ENCODE measurements at regions not wholly inside any gene's neighbourhood (a gene's known extent, or its start where the extent isn't known, plus 50 kb on each side); places are given as distances from the start of the nearest gene placed in this dataset.
"Not testable (repeated sequence)": the region's sequence is repeated elsewhere in the genome, so short reads cannot be mapped to it uniquely, and the experiment has no call there.

GRCh38 chr1:104057219-104057898 is 307.7 kb downstream of the AMY1C start:
- H3K27ac Mint-ChIP-seq; H3K36me3 Mint-ChIP-seq (ENCODE audit: low read depth); POLR2A ChIA-PET; H3K4me3 Mint-ChIP-seq; CTCF ChIA-PET; DNase-seq; H3K4me1 Mint-ChIP-seq; H3K27me3 Mint-ChIP-seq: not testable (repeated sequence)
- H3K9me3 Mint-ChIP-seq: peaks cover 11% of the 10 kb centered on the region

- H3K27ac Mint-ChIP-seq; CTCF ChIA-PET; H3K9me3 Mint-ChIP-seq; H3K36me3 Mint-ChIP-seq (ENCODE audit: low read depth); POLR2A ChIA-PET; H3K4me3 Mint-ChIP-seq; DNase-seq; H3K4me1 Mint-ChIP-seq; H3K27me3 Mint-ChIP-seq: not testable (repeated sequence)
Observed at GRCh38 chr1:104061637-104062036, 311.9 kb downstream of the AMY1C start.

DNA sequence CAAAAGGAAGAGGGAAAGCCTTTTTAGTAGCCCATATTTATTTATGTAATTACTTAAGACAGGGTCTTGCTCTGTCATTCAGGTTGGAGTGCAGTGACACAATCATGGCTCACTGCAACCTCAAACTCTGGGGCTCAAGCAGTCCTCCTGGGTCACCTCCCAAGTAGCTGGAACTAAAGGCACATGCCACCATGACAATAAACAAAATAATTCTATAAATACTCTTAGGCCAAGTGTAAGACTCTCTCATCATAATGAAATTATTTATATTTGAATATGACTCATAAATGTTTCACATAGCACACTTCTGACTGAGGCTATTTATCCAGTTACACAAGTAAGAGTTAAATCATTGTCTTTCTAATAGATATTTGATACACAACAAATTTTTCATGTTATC is 314.7 kb downstream of the AMY1C start:
- Mint-ChIP-seq H3K36me3 (ENCODE audit: low read depth) (no peaks in the 10 kb centered on the region), H3K4me1 (no peaks in the 10 kb centered on the region)

DNA sequence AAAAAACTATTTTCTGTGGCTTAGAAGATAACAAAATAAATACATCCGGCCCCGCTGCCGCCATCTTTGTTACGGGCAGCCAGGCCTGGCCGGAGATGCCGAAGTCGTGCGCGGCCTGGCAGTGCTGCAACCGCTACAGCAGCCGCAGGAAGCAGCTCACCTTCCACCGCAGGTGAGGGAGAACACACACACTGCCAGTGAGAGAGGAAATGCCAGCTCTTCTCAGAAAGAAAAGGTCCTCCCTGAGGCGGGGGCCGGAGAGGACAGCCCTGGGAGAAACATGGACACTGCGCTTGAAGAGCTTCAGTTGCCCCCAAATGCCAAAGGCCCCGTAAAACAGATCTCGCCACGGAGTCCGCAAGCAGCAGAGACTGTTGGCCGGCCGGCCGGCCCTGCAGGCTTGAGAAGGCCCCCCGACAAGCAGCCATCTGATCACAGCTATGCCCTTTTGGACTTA is 323.2 kb downstream of the AMY1C start:
- no peaks in the 10 kb centered on the region for H3K27me3 Mint-ChIP-seq
- no peaks in the 10 kb centered on the region for H3K36me3 Mint-ChIP-seq (ENCODE audit: low read depth)
- ChIA-PET POLR2A (interaction anchor here (0.6 kb wide), 1 partner anchor 23 kb away, joined by 3 read pairs; no protein-coding TSS in a partner anchor), CTCF (no interaction called here)
- H3K27ac Mint-ChIP-seq: no peak overlapping the region
- no peak for DNase-seq
- H3K9me3 Mint-ChIP-seq: peaks cover 10% of the 10 kb centered on the region
- no peaks in the 10 kb centered on the region for H3K4me1 Mint-ChIP-seq
- no peak overlapping the region for H3K4me3 Mint-ChIP-seq

More for the DNA sequence above, 314.7 kb downstream of the AMY1C start:
- Mint-ChIP-seq H3K9me3 (peaks cover 2% of the 10 kb centered on the region), H3K27me3 (no peaks in the 10 kb centered on the region), H3K27ac (no peak overlapping the region), H3K4me3 (no peak overlapping the region)
- ChIA-PET POLR2A (no interaction called here), CTCF (no interaction called here)
- no peak for DNase-seq

GRCh38 chr1:104073463-104073902 is 323.8 kb downstream of the AMY1C start:
- CTCF ChIA-PET: no interaction called here
- Mint-ChIP-seq H3K27me3 (no peaks in the 10 kb centered on the region), H3K4me1 (no peaks in the 10 kb centered on the region), H3K4me3 (no peak overlapping the region), H3K27ac (no peak overlapping the region), H3K36me3 (ENCODE audit: low read depth) (no peaks in the 10 kb centered on the region), H3K9me3 (peaks cover 10% of the 10 kb centered on the region)
- DNase-seq: no peak
- POLR2A ChIA-PET: no interaction called here

DNA sequence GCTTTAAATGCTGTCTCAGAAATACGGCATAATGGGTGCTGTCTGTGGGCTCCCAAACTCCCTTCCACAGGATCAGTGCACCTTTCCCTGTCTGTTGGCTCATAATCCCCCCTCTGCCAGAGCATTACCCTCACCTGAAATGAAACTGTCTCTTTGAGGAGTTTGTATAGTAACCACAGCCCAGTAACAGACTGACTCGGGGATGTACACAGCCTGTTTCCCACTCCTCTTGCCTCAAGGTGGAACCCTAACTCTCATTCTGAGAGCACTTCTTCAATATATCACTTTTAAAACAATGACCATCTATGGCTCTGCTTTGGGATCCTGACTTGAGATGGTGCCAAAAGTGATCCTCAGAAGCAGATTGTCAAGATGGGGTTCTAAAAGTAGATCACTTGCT is 332.5 kb downstream of the AMY1C start:
- POLR2A ChIA-PET: no interaction called here
- Mint-ChIP-seq H3K27me3 (no peaks in the 10 kb centered on the region), H3K36me3 (ENCODE audit: low read depth) (no peaks in the 10 kb centered on the region), H3K27ac (no peak overlapping the region), H3K9me3 (no peaks in the 10 kb centered on the region), H3K4me1 (no peaks in the 10 kb centered on the region), H3K4me3 (no peak overlapping the region)
- CTCF ChIA-PET: no interaction called here
- no peak for DNase-seq

- H3K27me3 Mint-ChIP-seq: no peaks in the 10 kb centered on the region
- no peaks in the 10 kb centered on the region for H3K36me3 Mint-ChIP-seq (ENCODE audit: low read depth)
- no peaks in the 10 kb centered on the region for H3K4me1 Mint-ChIP-seq
- DNase-seq: no peak
- POLR2A ChIA-PET: no interaction called here
- H3K4me3 Mint-ChIP-seq: no peak overlapping the region
- CTCF ChIA-PET: interaction anchor here (0.6 kb wide), 1 partner anchor 10 kb away, joined by 3 read pairs; no protein-coding TSS in a partner anchor
- H3K9me3 Mint-ChIP-seq: no peaks in the 10 kb centered on the region
- H3K27ac Mint-ChIP-seq: no peak overlapping the region
Observed at GRCh38 chr1:104084380-104084779, 334.7 kb downstream of the AMY1C start.

- peaks cover 5% of the 10 kb centered on the region for H3K9me3 Mint-ChIP-seq
- no peak for DNase-seq
- no peaks in the 10 kb centered on the region for H3K4me1 Mint-ChIP-seq
- H3K36me3 Mint-ChIP-seq (ENCODE audit: low read depth): no peaks in the 10 kb centered on the region
- ChIA-PET CTCF (interaction anchor here (0.6 kb wide), 1 partner anchor 142 kb away, joined by 3 read pairs; no protein-coding TSS in a partner anchor), POLR2A (no interaction called here)
- H3K27ac Mint-ChIP-seq: no peak overlapping the region
- H3K4me3 Mint-ChIP-seq: no peak overlapping the region
- no peaks in the 10 kb centered on the region for H3K27me3 Mint-ChIP-seq
Observed at GRCh38 chr1:104092698-104093097, 343.0 kb downstream of the AMY1C start.

DNA sequence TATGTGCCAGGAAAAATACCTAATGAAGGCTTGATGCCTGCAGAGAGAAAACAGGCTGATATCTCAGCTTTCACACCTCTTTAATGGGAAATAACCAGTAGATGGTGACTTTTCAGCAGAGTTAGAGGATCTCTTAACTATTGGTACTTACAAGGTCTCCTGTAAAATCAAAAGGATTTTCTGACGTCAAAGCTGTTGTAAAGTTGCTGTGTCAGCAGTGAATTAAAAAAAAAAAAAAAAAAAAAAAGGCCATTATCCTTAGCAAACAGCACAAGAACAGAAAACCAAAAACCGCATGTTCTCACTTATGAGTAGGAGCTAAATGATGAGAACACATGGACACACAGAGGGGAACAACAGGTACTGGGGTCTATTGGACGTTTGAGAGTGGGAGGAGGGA is 349.1 kb downstream of the AMY1C start:
- ChIA-PET CTCF (no interaction called here), POLR2A (no interaction called here)
- Mint-ChIP-seq H3K27me3 (no peaks in the 10 kb centered on the region), H3K36me3 (ENCODE audit: low read depth) (no peaks in the 10 kb centered on the region), H3K4me3 (no peak overlapping the region), H3K27ac (no peak overlapping the region), H3K4me1 (no peaks in the 10 kb centered on the region), H3K9me3 (peaks cover 3% of the 10 kb centered on the region)
- DNase-seq: no peak

GRCh38 chr1:104100115-104100514 is 350.4 kb downstream of the AMY1C start:
- Mint-ChIP-seq H3K9me3 (peaks cover 3% of the 10 kb centered on the region), H3K4me3 (no peak overlapping the region), H3K4me1 (no peaks in the 10 kb centered on the region), H3K36me3 (ENCODE audit: low read depth) (no peaks in the 10 kb centered on the region), H3K27me3 (no peaks in the 10 kb centered on the region), H3K27ac (no peak overlapping the region)
- CTCF ChIA-PET: no interaction called here
- DNase-seq: no peak
- POLR2A ChIA-PET: no interaction called here

GRCh38 chr1:104105465-104105864 is 355.8 kb downstream of the AMY1C start:
- POLR2A ChIA-PET: no interaction called here
- CTCF ChIA-PET: no interaction called here
- H3K27ac Mint-ChIP-seq: no peak overlapping the region
- H3K4me1 Mint-ChIP-seq: no peaks in the 10 kb centered on the region
- DNase-seq: no peak
- peaks cover 3% of the 10 kb centered on the region for H3K9me3 Mint-ChIP-seq
- no peaks in the 10 kb centered on the region for H3K36me3 Mint-ChIP-seq (ENCODE audit: low read depth)
- no peak overlapping the region for H3K4me3 Mint-ChIP-seq
- H3K27me3 Mint-ChIP-seq: no peaks in the 10 kb centered on the region

DNA sequence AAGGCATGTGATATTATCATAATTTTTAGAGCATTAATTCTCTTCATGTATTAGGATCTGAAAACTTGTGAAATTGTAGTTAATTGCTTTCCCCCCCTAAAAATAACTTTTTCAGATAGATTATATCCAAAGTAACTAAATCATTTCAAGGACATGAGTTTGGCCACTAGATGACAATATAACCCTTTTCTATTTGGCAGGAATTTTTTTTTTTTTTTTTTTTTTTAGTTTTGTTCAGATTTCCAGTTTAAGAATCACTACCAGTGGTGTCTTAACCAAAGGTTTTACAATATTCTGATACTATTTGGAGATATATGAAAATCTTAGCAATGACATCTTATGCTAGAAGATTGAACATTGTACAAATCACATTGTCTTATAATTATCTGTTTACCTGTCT is 370.8 kb downstream of the AMY1C start:
- DNase-seq: no peak
- Mint-ChIP-seq H3K4me3 (no peak overlapping the region), H3K9me3 (no peaks in the 10 kb centered on the region), H3K36me3 (ENCODE audit: low read depth) (no peaks in the 10 kb centered on the region), H3K27ac (no peak overlapping the region), H3K4me1 (no peaks in the 10 kb centered on the region), H3K27me3 (no peaks in the 10 kb centered on the region)
- ChIA-PET POLR2A (no interaction called here), CTCF (no interaction called here)

DNA sequence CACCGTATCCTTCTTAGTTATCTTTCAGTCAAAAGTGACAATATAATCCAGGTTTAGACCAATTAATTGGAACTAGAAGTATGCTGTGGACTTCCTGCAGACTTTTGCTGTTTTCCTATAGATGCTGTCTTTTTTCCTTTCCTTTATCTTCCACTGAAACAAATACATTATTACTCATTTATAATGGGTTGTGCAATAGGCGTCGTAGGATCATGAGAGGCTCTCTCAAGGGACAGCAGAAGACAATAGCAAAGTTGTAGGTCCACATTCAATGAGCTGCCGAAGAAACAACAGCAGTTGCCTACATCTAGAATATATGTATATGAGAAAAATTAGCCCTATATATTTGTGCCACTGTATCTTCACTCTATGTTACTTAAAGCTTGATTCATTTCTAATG is 371.6 kb downstream of the AMY1C start:
- H3K9me3 Mint-ChIP-seq: no peaks in the 10 kb centered on the region
- ChIA-PET POLR2A (no interaction called here), CTCF (no interaction called here)
- no peaks in the 10 kb centered on the region for H3K36me3 Mint-ChIP-seq (ENCODE audit: low read depth)
- H3K4me1 Mint-ChIP-seq: no peaks in the 10 kb centered on the region
- no peak overlapping the region for H3K4me3 Mint-ChIP-seq
- no peak for DNase-seq
- H3K27me3 Mint-ChIP-seq: no peaks in the 10 kb centered on the region
- H3K27ac Mint-ChIP-seq: no peak overlapping the region

GRCh38 chr1:104125266-104125665 is 375.6 kb downstream of the AMY1C start:
- no peaks in the 10 kb centered on the region for H3K9me3 Mint-ChIP-seq
- POLR2A ChIA-PET: no interaction called here
- H3K4me1 Mint-ChIP-seq: no peaks in the 10 kb centered on the region
- H3K4me3 Mint-ChIP-seq: no peak overlapping the region
- CTCF ChIA-PET: no interaction called here
- H3K27me3 Mint-ChIP-seq: no peaks in the 10 kb centered on the region
- no peak for DNase-seq
- H3K36me3 Mint-ChIP-seq (ENCODE audit: low read depth): no peaks in the 10 kb centered on the region
- H3K27ac Mint-ChIP-seq: no peak overlapping the region

Measured in activated CD4-positive, alpha-beta T cell treated with anti-CD3 and anti-CD28 coated beads, Interleukin-2, amount 10 ng/mL, durations not matched to agents 7 days and 5 days (primary cell).